A172 (cell line): ENCODE measurements at regions not wholly inside any gene's neighbourhood (a gene's known extent, or its start where the extent isn't known, plus 50 kb on each side); places are given as distances from the start of the nearest gene placed in this dataset.

Source experiments
- DNase-seq: peaks from one replicate; pipeline ENCODE4 v3.0.0-alpha.2; 2015; ENCODE audit warnings: low spot score

- no peak for DNase-seq
Measured at GRCh38 chr2:103025056-103025455, 263.2 kb downstream of the TMEM182 start.

DNA sequence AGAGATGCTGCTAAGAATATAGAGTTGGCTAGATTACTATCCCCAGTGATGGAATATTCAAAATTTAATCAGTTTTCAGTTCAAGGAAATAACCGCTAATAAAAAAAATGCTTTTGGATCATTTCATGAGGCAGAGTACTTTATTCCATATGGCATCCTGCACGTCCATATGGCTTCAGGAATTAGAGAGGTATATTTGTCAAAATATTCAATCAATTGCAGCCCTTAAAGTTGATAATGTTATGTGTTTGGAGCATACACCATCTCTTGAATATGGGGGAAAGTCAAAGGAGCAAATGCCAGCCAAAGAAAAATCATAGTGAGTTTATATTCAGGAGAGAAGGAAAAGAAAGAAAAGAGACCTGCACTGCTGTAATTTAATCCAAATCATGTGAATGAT is 266.4 kb downstream of the TMEM182 start:
- DNase-seq = no peak
